ENCODE measurements at regions not wholly inside any gene's neighbourhood (a gene's known extent, or its start where the extent isn't known, plus 50 kb on each side); places are given as distances from the start of the nearest gene placed in this dataset.

GRCh38 chr15:92747047-92747446, 91.5 kb upstream of the FAM174B start:
- H3K27me3 Mint-ChIP-seq (ENCODE audit: low read depth in 2 of 2), result no peaks in the 10 kb centered on the region
- TF ChIP-seq CTCF (IDR thresholded peaks at IDR 0.05), result no peak
- H3K4me3 Mint-ChIP-seq, result no peak overlapping the region
- no peaks in the 10 kb centered on the region for H3K36me3 Mint-ChIP-seq
- H3K27ac ChIP-seq (ENCODE audit: low read length), result no peak overlapping the region
- no peak for ATAC-seq
- WGBS (ENCODE audit: insufficient coverage), result 94% methylated on average over 3 of the region's 3 CpGs
- H3K4me1 Mint-ChIP-seq, result no peaks in the 10 kb centered on the region
- DNase-seq, result no peak
- no peaks in the 10 kb centered on the region for H3K36me3 ChIP-seq (ENCODE audit: control insufficient read depth, insufficient read depth, low read length)
- no peaks in the 10 kb centered on the region for H3K4me1 ChIP-seq (ENCODE audit: control insufficient read depth, insufficient read depth, low read length)
- no peaks in the 10 kb centered on the region for H3K27me3 ChIP-seq (ENCODE audit: control insufficient read depth, insufficient read depth, low read length)
- no peaks in the 10 kb centered on the region for H3K9me3 Mint-ChIP-seq
- H3K27ac Mint-ChIP-seq, result no peak overlapping the region
- intact Hi-C loops (cut with micrococcal nuclease), result no loop called here
- no peaks in the 10 kb centered on the region for H3K9me3 ChIP-seq (ENCODE audit: control insufficient read depth, insufficient read depth, low read length)
- H3K4me3 ChIP-seq (ENCODE audit: low read length), result no peak overlapping the region

- Mint-ChIP-seq H3K36me3 (no peaks in the 10 kb centered on the region), H3K27me3 (ENCODE audit: low read depth in 2 of 2) (peaks cover 0 to 4% of the 10 kb centered on the region in 2 donors), H3K9me3 (no peaks in the 10 kb centered on the region), H3K4me1 (no peaks in the 10 kb centered on the region), H3K4me3 (no peak overlapping the region), H3K27ac (no peak overlapping the region)
- intact Hi-C loops (cut with micrococcal nuclease), result no loop called here
- H3K27me3 ChIP-seq (ENCODE audit: control insufficient read depth, insufficient read depth, low read length), result no peaks in the 10 kb centered on the region
- 78% methylated on average over 4 of the region's 4 CpGs for WGBS (ENCODE audit: insufficient coverage)
- H3K27ac ChIP-seq (ENCODE audit: low read length), result no peak overlapping the region
- H3K36me3 ChIP-seq (ENCODE audit: control insufficient read depth, insufficient read depth, low read length), result no peaks in the 10 kb centered on the region
- no peak overlapping the region for H3K4me3 ChIP-seq (ENCODE audit: low read length)
- H3K4me1 ChIP-seq (ENCODE audit: control insufficient read depth, insufficient read depth, low read length), result no peaks in the 10 kb centered on the region
- no peak for TF ChIP-seq CTCF (IDR thresholded peaks at IDR 0.05)
- DNase-seq (no peak), ATAC-seq (no peak)
- no peaks in the 10 kb centered on the region for H3K9me3 ChIP-seq (ENCODE audit: control insufficient read depth, insufficient read depth, low read length)
These were observed 93.6 kb upstream of the FAM174B start for GRCh38 chr15:92749216-92749615.

- H3K36me3 ChIP-seq (ENCODE audit: control insufficient read depth, insufficient read depth, low read length), result no peaks in the 10 kb centered on the region
- H3K27ac ChIP-seq (ENCODE audit: low read length), result no peak overlapping the region
These were observed 94.4 kb upstream of the FAM174B start for GRCh38 chr15:92749946-92750345.

More at GRCh38 chr15:92749946-92750345, 94.4 kb upstream of the FAM174B start:
- no peaks in the 10 kb centered on the region for H3K9me3 Mint-ChIP-seq
- no peak for TF ChIP-seq CTCF (IDR thresholded peaks at IDR 0.05)
- no peaks in the 10 kb centered on the region for H3K4me1 Mint-ChIP-seq
- DNase-seq (no peak), ATAC-seq (no peak)
- H3K4me3 Mint-ChIP-seq, result no peak overlapping the region
- peaks cover 0 to 4% of the 10 kb centered on the region in 2 donors for H3K27me3 Mint-ChIP-seq (ENCODE audit: low read depth in 2 of 2)
- Histone ChIP-seq H3K4me3 (ENCODE audit: low read length) (no peak overlapping the region), H3K27me3 (ENCODE audit: control insufficient read depth, insufficient read depth, low read length) (no peaks in the 10 kb centered on the region), H3K4me1 (ENCODE audit: control insufficient read depth, insufficient read depth, low read length) (no peaks in the 10 kb centered on the region), H3K9me3 (ENCODE audit: control insufficient read depth, insufficient read depth, low read length) (no peaks in the 10 kb centered on the region)
- H3K36me3 Mint-ChIP-seq, result no peaks in the 10 kb centered on the region
- H3K27ac Mint-ChIP-seq, result no peak overlapping the region
- intact Hi-C loops (cut with micrococcal nuclease), result no loop called here
- 83% methylated on average over 4 of the region's 4 CpGs for WGBS (ENCODE audit: insufficient coverage)
